ENCODE measurements at regions not wholly inside any gene's neighbourhood (a gene's known extent, or its start where the extent isn't known, plus 50 kb on each side); places are given as distances from the start of the nearest gene placed in this dataset.

DNA sequence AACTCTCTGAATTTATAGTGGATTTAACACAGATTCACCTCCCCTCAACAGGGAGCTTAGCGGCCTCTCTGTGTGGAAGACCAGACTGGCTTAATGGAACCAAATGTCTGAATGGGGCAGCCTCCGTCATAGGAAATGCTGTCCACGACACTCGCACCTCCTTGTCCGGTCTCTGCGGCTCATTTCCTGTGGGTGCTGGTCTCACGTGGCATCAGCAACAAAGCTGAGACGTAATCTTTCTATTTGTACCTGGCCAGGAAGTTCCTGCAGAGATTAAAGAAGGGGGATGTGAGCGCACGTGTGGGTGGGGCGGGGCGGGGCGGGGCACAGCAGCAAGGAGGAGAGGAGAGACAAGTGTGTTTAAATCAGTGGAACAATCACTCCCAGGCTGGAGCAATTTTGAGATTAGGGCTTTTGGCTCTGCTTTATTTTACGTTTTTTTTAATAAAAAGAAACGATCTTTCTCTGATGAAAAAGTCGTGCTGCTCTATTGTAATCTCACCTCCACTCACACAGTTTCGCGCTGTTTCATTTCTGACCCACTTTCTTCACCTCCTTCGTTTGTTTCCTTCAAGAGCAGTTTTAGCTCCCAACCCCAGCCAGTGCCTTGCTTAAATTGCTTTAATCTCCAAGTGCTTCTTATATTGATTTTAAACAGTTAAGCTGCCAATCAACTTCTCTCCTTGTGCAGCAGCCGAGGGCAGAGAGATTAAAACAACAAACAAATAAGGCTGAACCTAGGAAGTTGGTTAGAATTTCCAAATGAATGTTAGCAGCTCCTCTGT, 132.2 kb upstream of the ASTN2 start:
- DNase-seq, result peak; percentile 47

DNA sequence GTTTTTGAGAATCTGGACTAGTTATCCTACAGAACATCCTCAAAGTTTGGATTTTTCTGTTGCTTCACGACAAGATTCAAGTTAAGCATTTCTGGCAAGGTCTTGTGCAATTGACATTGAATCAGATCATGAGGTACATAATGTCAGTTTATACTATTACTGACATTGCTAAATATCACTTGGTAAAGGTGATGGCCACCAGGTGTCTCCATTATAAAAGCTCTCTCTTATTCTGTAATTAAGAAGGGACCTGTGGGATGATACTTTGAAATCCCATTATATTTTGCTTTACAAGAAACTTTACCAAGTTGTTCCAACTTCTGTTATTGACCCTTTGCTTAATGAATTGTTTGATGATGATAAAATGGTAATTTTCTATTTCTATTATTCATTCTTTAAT, 131.0 kb upstream of the ASTN2 start:
- DNase-seq, result no peak

DNA sequence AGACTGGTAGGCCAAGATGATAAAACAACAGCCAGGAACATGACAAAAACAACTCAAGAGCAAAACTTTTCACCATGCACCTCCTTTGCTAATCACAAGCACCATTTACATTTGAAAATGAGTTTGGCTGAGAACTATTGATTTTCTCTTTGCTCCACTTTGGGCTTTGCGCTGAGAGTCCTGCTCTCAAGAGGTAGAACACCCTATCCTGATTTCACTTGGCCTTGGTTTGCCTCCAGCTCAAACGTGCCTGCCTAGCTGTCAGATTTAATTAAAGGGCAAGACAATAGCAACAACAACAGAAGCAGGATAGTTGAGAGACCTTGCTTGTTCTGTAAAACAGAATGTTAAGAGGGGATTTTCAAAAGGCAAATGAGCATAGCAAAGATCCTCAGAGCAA, 128.2 kb upstream of the ASTN2 start:
- DNase-seq, result no peak

DNA sequence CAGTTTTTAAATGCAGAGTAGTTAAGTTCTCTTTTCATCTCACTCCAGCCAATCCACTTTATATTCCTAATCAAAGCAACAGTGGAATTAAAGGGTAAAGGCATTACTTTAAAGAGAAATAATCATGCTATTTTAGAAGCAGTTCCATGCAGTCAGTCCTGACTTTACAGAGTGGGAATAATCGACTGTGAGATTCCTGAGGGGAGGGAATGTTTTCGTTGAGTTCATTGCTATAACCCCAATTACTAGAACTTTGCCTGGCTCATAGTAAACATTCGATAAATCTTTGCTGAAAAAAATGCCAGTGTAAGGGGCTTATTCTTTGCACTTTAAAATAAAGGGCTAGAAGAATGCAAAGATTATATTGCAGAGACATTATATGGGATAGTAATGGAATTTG, 127.2 kb upstream of the ASTN2 start:
- no peak for DNase-seq

DNA sequence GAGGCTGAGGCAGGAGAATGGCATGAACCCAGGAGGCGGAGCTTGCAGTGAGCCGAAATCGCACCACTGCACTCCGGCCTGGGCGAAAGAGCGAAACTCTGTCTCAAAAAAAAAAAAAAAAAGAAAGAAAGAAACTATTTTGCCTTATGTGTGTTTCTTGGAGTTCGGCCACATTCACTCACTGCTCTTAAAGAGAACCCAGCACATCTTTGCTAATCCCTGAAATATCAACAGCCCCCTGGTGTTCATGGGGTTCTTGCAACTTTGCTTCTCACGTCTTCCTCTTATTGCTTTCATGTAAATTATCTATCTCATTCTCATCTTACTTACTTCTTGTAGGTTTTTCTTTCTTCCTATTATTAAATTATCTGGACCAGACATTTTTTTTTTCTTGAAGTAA, 126.3 kb upstream of the ASTN2 start:
- no peak for DNase-seq

DNA sequence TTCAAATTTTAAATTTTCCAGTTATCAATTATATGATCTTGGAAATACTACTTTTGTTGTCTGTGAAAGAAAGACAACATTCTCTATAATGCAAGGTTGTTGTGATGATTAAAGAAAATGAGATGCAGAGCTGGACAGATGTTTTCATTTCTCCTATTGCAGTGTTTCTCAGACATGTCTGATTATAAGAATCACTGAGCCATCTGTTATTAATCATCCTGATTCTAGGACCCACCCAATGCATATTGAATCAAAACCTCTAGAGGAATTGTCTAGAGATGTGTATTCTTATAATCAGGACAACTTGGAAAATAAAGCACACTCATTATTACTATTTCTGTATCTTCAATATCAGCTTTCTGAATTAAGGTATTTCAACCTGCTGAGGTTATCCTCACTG, 121.1 kb upstream of the ASTN2 start:
- no peak for DNase-seq

DNA sequence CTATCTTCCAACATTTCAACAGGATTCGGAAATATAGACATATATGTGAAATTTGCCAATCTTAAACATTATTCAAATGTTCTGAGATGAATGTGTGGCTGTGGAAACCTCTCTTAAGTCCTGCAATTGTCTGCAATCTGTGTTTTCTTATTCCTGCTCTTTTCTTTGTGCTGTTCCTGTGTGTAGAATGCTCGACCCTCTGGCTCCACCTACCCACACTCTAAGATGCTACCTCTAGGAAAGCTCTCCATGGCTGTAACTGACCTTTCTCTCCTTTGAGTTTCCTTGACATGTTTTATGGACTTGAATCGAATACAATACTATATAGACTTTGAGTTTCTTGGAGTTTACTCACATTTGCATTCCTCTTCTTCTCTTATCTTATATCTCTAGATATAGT, 120.6 kb upstream of the ASTN2 start:
- DNase-seq, result no peak

DNA sequence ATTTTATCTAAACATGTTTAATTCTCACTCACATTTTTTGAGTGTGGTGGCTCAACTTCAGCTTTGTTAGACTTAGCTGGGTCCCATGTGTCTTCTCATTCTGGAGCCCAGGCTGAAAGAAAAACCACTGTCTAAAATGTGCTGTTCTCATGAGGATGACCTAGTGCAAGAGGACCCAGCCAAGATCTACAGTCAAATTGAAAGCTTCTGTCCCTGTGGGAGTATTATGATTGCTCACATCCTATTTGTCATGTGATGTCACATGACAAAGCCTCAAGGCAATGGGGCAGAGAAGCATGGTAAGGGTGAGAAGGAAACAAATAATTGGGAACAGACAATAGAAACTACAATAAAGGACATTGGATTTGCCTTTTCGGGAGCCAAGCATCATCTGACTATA, 113.4 kb upstream of the ASTN2 start:
- no peak for DNase-seq

DNA sequence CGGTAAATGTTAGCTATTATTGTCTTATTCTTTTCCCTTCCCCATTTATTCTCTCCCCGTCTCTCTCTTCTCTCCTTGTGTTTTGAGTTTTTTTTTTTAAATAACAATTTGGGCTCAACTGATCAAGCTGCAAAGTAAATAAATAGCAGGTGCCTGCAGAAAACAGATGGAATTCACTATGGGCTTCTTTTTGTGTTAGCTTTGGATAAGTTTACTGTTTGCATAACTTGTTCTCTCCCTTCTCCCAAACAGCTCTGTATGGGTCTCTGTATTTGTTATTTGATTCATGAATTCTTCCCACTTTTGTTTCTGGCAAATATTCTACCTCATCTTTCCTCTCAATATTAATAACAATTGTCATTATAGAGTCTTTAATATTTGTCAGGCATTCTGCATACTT, 111.8 kb upstream of the ASTN2 start:
- DNase-seq, result no peak

DNA sequence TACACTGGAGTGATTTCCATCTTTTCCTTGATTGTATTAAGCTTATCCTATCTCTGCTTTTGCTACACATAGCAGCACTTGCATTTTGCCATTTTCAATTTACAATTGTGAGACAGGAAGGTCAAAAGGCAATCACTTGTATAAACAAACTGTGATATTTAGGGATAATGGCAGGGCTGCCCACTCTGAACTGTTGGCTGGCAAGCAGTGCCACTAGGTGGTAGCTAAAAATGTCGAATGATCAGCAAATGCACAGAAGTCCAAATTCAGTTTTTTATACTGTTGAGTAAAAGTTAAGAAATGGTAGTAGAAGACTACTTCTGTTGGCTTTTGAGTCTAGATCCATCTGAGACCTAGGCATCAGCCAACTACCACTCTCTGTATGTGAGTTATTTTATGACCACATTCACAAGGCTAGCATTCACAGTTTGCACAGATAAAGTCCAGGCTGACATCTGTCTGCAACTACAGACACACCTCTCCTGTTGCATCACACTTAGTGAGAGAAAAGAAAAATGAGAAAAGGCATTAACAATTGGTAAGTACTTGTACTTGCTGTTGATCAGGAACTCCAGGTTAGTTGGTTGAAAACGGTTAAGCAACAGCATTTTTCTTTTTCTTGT, 108.8 kb upstream of the ASTN2 start:
- DNase-seq, result no peak

DNA sequence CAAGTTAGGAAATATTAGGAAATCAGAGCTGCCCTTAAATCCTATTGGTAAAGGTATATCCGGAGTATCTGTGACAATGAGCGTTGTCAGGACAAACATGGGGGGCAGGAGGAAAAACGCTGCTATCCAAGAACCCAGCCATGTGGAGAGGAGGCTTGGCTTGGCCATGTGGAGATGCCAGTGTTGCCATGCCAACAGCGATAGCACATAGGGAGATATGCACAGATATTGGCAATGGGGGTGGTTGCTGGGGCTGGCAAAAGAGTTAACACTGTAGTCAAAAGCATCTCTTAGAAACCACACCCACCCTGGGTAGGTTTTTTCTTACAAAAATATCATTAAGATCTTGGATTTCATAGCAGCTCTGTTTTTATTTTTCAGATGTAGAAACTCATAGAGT, 106.4 kb upstream of the ASTN2 start:
- DNase-seq, result no peak

DNA sequence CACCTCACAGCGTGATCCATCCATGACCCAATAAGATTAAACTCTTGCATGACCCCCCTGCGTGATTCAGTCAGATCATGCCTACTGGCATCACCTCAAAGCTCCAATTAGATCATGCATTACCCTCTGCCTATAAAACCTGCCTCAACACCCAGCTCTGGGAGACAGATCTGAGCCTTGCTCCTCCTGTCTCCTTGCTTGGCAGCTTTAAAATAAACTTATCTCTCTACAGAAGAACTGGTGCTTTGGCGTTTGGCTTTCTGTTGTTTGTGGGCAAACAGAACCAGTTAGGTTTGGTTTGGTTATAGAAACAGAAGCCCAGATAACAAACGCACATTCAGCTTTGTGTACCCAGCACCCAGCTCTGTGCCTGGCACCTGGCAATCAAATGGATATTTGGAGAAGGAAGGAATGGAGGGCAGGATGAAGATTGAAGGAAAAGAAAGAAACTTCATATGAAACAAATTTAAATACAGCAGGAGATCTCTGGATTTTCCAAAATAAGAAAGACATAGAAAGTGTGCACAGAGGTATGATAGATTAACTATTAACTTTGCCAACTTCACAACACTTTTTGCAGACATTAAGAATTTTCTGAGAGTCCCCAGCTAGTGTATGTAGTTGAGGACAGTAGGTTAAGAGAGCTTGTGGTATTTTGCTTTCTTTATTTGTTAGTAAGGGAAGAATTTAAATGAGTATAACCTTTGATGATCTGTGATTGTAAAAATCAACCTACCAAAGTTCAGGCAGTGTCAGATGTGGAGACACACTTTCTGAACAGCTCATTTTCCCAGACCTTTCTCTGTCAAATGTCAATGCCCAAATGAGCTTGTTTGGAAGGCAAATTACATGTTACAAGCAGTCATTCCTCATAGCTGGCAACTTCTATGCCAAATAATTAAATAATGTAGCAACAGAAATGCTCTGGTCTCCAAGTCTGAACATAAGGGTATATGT, 102.1 kb upstream of the ASTN2 start:
- no peak for DNase-seq

DNA sequence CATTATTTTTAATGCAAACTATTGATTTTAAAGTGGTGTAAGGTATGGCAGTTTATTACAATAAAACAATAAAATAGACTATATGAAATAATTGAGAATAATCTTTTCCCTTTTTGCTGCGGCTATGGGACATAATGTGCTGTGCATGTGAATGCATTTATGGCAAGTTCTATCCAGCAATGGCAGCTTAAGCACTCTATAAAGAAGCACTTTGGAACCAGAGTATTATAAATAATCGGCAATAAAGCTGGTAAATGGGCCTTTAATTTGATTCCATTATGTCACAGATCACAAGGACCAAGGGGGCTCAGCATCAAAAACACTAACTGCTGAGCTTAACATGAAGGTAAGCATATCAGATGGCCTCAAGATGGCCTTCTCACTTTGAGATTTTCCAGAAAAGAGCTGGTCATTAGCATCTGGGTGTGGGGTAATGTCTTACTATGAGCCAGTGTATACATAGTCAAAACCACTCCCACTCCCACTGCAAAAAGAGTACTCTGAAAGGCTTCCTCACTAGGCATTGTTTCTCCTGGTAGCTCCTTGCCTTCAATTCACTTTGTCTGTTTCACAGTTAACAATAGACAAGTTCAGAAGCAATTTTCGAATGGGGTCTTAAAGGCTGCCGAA, 97.1 kb upstream of the ASTN2 start:
- no peak for DNase-seq

DNA sequence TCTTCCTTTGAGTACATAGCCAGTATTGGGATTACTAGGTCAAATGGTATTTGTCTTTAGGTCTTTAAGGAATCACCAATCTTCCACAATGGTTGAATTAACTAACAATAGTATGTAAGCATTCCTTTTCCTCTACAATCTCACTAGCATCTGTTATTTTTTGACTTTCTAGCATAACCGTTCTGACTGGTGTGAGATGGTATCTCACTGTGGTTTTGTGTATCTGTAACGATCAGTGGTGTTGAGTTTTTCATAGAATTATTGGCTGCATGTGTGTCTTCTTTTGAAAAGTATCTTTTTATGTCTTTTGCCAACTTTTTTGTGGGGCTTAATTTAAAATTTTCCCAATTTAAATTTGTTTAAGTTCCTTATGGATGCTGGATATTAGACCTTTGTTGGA, 81.5 kb upstream of the ASTN2 start:
- DNase-seq, result no peak

DNA sequence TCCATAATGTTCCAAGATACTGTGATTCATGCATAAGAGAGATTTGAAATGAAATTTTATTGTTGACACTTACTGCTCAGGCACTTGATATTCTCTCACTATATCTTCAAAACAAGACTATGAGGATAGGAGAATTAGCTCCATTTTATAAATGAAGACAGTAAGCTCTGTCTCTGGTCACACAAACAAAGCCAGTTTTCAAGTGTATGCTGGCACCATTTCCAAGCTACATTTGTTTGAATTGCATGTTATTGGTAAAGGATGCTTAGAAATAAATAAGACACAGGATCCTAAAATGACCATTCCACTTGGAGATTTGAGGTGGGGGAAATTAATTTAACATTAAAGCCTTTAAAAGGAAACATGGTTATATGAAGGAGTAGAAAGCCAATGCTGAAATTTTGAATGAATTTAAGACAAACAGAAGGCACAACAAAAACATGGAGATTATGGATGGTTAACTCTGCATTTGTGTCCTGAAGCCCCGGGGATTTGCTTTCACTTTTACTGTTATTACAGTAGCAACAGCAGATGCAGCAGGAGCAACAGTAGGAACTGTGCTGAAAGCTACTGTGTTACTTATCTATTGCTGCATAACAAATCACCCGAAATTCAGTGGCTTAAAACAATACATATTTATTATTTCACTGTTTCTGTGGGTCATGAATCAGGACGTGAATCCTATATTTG, 79.7 kb upstream of the ASTN2 start:
- peak; percentile 60 for DNase-seq

DNA sequence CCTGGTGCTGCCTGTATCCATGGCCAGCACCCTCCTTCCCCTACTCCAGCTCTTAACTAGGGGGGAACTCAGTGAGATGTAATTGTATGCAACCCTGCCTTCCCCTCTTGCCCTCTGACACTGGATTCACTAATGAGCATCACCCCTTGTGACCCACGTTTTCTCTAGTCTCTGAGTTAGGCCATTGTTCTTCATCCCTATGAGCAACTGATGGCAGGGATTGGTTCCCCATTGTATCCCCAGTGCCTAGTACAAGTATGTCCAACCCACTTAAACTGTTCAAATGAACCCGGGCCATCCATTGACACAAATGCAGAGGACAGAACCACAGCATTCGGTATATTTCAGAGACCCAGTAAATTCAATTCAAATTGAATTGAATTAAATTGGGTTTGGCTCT, 77.6 kb upstream of the ASTN2 start:
- DNase-seq, result no peak

DNA sequence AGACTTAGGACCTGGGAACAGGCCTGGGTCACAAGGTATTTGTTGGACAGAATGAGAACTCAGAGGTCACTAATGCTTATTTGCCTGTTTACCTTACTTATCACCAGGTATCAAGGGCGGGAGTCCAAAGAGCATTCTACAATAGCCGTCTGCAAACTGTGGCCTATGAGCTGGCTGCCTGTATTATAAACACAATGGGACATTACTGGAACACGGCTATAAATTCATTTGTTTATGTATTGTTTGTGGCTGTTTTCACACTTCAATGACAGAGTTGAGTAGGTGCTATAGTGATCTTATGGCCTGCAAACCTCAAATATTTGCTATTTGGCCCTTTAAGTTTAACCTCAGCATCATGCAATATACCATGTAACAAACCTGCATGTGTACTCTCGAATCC, 76.6 kb upstream of the ASTN2 start:
- no peak for DNase-seq

DNA sequence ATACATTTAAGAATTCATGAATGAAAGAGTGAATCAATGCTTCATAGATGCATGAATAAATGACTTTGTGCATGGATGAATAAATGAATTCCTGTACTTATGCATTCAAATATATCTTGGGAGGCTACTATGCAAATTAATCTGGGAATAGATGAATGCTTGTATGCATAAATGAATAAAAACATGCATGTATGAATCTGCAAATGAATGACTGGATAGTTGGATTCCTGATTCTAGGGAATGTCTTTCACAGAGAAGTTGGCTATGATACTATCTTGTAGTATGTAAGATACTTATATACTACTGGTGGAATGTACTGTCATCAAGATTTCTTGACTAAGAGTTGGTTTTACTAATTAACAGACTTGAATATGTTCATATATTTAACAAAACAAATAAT, 75.3 kb upstream of the ASTN2 start:
- no peak for DNase-seq

DNA sequence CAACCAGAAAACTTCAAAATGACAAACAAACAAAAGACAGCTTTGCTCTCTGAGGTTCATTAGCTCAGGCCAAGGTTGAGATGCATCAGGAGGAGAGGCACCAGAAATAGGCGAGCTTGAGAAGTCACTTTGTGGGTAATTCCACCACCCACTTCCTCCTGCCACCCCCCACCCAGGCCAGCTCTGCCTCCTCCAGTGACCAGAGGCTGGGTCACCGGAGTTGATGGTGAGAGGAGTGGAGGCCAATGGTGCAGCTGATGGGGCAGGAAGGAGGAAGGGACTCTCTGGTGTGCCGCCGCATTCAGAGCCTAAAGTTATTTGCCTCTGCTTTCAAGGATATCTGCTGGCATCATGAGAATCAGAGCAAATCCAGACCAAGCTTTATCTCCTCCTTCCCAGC, 73.8 kb upstream of the ASTN2 start:
- no peak for DNase-seq

DNA sequence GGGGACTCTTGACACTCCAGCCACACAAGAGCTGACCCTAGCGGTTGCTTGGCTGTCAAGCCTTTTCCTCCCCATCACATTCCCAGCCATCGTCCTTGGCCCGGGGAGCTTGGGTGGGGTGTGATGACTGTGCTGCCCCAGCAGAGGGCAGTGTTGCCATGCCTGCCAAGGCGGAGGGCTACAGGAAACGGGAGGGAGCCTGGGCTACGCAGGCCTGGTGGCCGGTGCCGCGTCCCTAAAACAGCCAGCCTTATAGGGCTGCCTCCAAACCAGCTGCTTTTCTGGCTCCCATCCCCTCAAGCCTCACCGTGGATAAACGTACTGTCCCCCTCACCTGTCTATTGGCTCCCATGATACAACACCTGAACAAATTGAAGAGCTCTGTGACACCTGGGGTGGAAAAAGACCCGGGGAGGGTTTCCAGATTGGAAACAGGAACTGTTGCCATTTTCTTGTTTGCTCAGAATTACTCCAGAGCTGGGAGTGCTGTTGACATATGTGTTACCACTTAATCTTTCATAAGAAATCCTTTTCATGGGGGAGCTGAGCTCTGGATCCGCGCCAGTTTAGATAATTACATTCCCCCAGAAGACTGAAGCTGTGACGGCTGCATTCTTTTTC, 72.8 kb upstream of the ASTN2 start:
- DNase-seq, result peak; percentile 83

DNA sequence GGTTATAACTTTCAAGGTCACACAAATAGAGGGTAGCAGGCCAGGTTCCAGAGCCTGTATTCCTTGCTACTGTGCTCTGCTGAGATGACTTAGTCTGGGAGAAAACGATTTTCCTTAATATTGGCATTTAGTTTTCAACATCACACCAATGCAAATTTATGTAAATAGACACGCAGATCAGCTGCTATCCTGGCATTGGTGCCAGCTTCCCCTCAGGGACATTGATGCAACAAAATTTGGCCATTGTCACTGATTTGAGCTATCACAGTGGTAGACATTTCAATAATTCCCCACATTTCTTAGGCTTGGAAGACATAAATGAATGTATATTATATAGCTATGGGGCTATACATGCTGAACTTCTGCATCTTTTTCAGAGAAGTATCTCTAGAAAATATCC, 71.6 kb upstream of the ASTN2 start:
- DNase-seq, result no peak

DNA sequence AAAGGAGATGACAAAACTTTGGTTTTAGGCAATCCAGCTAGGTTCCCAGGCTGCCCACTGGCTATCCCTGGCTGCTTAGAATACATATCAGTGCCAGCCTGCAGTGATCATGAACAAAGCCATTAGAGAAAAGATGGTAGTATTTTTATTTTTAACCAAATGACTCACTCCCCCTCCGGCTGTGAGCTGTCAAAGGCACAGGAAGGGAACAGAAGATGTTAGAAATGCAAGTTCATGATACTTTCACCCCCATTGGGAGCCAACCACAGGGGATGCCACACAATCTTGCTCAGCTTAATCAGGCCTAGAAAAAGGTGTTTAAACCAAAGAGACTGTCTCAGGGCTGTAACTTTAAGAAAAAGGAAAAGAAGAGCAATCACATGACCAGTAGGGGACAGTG, 70.3 kb upstream of the ASTN2 start:
- no peak for DNase-seq
